ENCODE measurements at regions not wholly inside any gene's neighbourhood (a gene's known extent, or its start where the extent isn't known, plus 50 kb on each side); places are given as distances from the start of the nearest gene placed in this dataset.

- H3K36me3 ChIP-seq: no peaks in the 10 kb centered on the region
- no peaks in the 10 kb centered on the region for H3K9me3 ChIP-seq
- TF ChIP-seq, protein P1, sequence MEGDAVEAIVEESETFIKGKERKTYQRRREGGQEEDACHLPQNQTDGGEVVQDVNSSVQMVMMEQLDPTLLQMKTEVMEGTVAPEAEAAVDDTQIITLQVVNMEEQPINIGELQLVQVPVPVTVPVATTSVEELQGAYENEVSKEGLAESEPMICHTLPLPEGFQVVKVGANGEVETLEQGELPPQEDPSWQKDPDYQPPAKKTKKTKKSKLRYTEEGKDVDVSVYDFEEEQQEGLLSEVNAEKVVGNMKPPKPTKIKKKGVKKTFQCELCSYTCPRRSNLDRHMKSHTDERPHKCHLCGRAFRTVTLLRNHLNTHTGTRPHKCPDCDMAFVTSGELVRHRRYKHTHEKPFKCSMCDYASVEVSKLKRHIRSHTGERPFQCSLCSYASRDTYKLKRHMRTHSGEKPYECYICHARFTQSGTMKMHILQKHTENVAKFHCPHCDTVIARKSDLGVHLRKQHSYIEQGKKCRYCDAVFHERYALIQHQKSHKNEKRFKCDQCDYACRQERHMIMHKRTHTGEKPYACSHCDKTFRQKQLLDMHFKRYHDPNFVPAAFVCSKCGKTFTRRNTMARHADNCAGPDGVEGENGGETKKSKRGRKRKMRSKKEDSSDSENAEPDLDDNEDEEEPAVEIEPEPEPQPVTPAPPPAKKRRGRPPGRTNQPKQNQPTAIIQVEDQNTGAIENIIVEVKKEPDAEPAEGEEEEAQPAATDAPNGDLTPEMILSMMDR (IDR thresholded peaks at IDR 0.05): no peak
- H3K27me3 ChIP-seq: no peaks in the 10 kb centered on the region
- H3K4me3 ChIP-seq: no peak overlapping the region
- no peak for DNase-seq (ENCODE audit: low spot score in 2 of 2)
- no peaks in the 10 kb centered on the region for H3K4me1 ChIP-seq
- H3K27ac ChIP-seq: no peak overlapping the region
- intact Hi-C loops (cut with DNase I): no loop called here
Measured at GRCh38 chr3:25080461-25080860, 347.6 kb upstream of the RARB start.

DNA sequence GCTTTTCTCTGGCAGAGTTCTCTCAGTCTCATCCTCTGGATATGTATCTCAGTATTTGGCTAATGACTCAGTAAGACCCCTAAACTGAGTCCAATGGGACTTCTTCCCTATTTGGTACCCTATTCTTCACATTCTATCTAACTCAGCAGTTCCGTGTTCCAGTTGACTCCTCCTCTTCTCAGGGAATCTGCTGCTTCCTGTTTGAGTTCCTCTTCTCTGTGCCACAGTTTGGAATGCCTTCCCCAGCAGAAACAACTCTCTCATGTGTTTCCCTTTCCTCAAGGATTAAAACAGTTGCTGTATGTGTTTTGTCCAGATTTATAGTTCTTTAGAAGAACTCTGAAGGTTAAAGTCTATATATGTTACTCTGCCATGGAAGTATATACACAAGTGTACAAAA, 344.0 kb upstream of the RARB start:
- no peaks in the 10 kb centered on the region for H3K27me3 ChIP-seq
- H3K36me3 ChIP-seq: no peaks in the 10 kb centered on the region
- DNase-seq (ENCODE audit: low spot score in 2 of 2): no peak
- intact Hi-C loops (cut with DNase I): no loop called here
- H3K4me1 ChIP-seq: peaks cover 0 to 10% of the 10 kb centered on the region in 2 donors
- no peak overlapping the region for H3K4me3 ChIP-seq
- no peaks in the 10 kb centered on the region for H3K9me3 ChIP-seq
- H3K27ac ChIP-seq: no peak overlapping the region
- TF ChIP-seq, protein P1 (IDR thresholded peaks at IDR 0.05): no peak

- no peak overlapping the region for H3K27ac ChIP-seq
- no peaks in the 10 kb centered on the region for H3K27me3 ChIP-seq
- H3K4me3 ChIP-seq: no peak overlapping the region
- TF ChIP-seq, protein P1 (IDR thresholded peaks at IDR 0.05): no peak
- no peaks in the 10 kb centered on the region for H3K9me3 ChIP-seq
- H3K36me3 ChIP-seq: no peaks in the 10 kb centered on the region
- intact Hi-C loops (cut with DNase I): no loop called here
- no peak for DNase-seq (ENCODE audit: low spot score in 2 of 2)
- H3K4me1 ChIP-seq: peaks cover 0 to 10% of the 10 kb centered on the region in 2 donors
Measured at GRCh38 chr3:25086721-25087120, 341.3 kb upstream of the RARB start.

DNA sequence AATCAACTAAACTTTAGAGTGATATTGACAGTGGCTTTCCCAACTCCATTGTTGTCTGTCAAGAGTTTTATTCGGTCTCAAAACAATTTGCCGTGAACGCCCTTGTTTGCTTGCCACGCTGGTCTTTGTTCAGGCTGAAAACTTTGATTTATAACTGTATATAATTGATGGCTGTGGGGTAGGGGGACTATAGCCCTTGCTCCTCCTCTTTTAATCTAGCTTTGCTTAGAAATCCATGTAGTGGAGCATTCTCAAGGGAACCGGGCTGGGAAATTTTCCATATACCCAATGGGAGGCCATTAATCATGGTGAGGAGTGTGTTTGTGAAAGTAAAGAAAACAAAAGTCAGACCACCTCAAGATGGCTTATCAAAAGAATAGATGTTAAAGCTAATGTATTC, 339.8 kb upstream of the RARB start:
- TF ChIP-seq, protein P1 (IDR thresholded peaks at IDR 0.05): no peak
- no peak overlapping the region for H3K27ac ChIP-seq
- H3K4me1 ChIP-seq: peaks cover 0 to 10% of the 10 kb centered on the region in 2 donors
- H3K36me3 ChIP-seq: no peaks in the 10 kb centered on the region
- intact Hi-C loops (cut with DNase I): no loop called here
- no peak for DNase-seq (ENCODE audit: low spot score in 2 of 2)
- H3K9me3 ChIP-seq: no peaks in the 10 kb centered on the region
- H3K4me3 ChIP-seq: no peak overlapping the region
- no peaks in the 10 kb centered on the region for H3K27me3 ChIP-seq

- TF ChIP-seq, protein P1 (IDR thresholded peaks at IDR 0.05): no peak
- Histone ChIP-seq H3K27ac (no peak overlapping the region), H3K36me3 (no peaks in the 10 kb centered on the region), H3K4me1 (peaks cover 0 to 10% of the 10 kb centered on the region in 2 donors), H3K27me3 (no peaks in the 10 kb centered on the region), H3K9me3 (no peaks in the 10 kb centered on the region), H3K4me3 (no peak overlapping the region)
- intact Hi-C loops (cut with DNase I): loop anchor here (10.0 kb wide), 1 partner anchor 316 kb away; no protein-coding TSS in a partner anchor
- DNase-seq (ENCODE audit: low spot score in 2 of 2): no peak
Measured at GRCh38 chr3:25090698-25091453, 337.2 kb upstream of the RARB start.

Measured in ascending aorta (tissue), 2 donors.